Stomach (tissue), 8 donors: ENCODE measurements at regions not wholly inside any gene's neighbourhood (a gene's known extent, or its start where the extent isn't known, plus 50 kb on each side); places are given as distances from the start of the nearest gene placed in this dataset.

ENCODE experiments used
- DNase-seq, 2 donors: peaks; one replicate each; pipeline versions ENCODE4 v3.0.0 to v3.0.0-alpha.2; 2013 to 2019
- H3K27ac ChIP-seq, 5 donors: fragments of 200-600 bp in 4 of 5; sonication (generic) in 4 of 5; one replicate each; pipeline ENCODE4 v1.5.1; 2013 to 2019; ENCODE audit warnings: mild to moderate bottlenecking in 1 of 5, moderate library complexity in 1 of 5
- H3K27me3 ChIP-seq, 3 donors: fragments of 200-600 bp; sonication (generic); one replicate each; pipeline ENCODE4 v1.5.1; 2017 to 2019; ENCODE audit warnings: mixed run types in 1 of 3
- H3K36me3 ChIP-seq, 4 donors: fragments of 200-600 bp; sonication (generic); 1 replicate in 3 of 4; 2 replicates in 1 of 4; pipeline ENCODE4 v1.5.1; 2016 to 2019
- H3K4me1 ChIP-seq, 4 donors: fragments of 200-600 bp; sonication (generic); one replicate each; pipeline ENCODE4 v1.5.1; 2016 to 2019
- H3K4me3 ChIP-seq, 4 donors: fragments of 200-600 bp; sonication (generic) in 3 of 4; one replicate each; pipeline ENCODE4 v1.5.1; 2016 to 2019; ENCODE audit warnings: mild to moderate bottlenecking in 1 of 4
- H3K9me3 ChIP-seq, 4 donors: fragments of 200-600 bp; sonication (generic); one replicate each; pipeline ENCODE4 v1.5.1; 2016 to 2019
- CTCF ChIP-seq, 7 experiments: fragments of 450-650 bp in 4 of 7; fragments of 200-600 bp in 3 of 7; sonication (generic) in 3 of 7; IDR thresholded peaks; one replicate each; pipeline ENCODE4 v1.5.1; 2016 to 2019; ENCODE audit warnings: antibody characterized with exemption in 7 of 7, control low read depth in 2 of 7, mild to moderate bottlenecking in 1 of 7
- EP300 ChIP-seq: sonication (generic); formaldehyde crosslinking; IDR thresholded peaks from one replicate; pipeline ENCODE4 v1.6.1; 2017; ENCODE audit warnings: antibody characterized with exemption
- POLR2A ChIP-seq, 4 donors: fragments of 450-650 bp; IDR thresholded peaks; one replicate each; pipeline ENCODE4 v1.6.1; 2016; ENCODE audit warnings: antibody characterized with exemption in 4 of 4, control low read depth in 2 of 4, mild to moderate bottlenecking in 1 of 4, moderate library complexity in 1 of 4
- POLR2AphosphoS5 ChIP-seq, 3 donors: sonication (generic); formaldehyde crosslinking; IDR thresholded peaks; one replicate each; pipeline ENCODE4 v1.6.1; 2016; ENCODE audit warnings: antibody characterized with exemption in 3 of 3
- WGBS, 5 donors: extraction: QIAGEN DNeasy Blood & Tissue Kit in 3 of 5; methylation state at CpG; one replicate each; pipeline versions ENCODE4 v1.1.5 to v1.1.7; 2013 to 2018; 5-methylcytosine and 5-hydroxymethylcytosine counted together
- intact Hi-C: fragments of 100-400 bp; cut with DNase I; formaldehyde crosslinking; loops from one replicate; pipeline ENCODE4 v1.15.1; 2023; ENCODE audit warnings: low total_unique reads
- donor health status: healthy with polysubstance abuse.
- donor health status: Bipolar disorder and iron deficiency.
- donor health status: healthy.

DNA sequence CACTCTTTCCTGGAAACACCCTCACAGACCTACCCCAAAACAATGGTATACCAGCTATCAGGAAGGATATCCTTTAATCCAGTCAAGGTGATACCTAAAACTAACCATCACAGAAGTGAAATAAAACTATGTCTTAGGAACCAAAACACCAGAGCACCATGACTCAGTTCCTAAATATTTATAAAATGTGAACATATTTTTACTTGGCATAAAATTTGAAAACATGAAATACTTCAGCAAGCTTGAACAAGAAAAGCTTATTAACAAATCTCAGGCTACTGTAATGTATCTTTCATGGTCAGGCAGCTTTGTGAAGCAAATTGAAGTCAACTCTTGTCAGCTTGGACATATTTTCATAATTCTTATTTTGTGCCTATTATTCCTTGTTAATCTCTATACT is 440.8 kb upstream of the CDH20 start:
- H3K4me1 ChIP-seq, result no peaks in the 10 kb centered on the region
- H3K4me3 ChIP-seq, result no peak overlapping the region
- intact Hi-C loops, result no loop called here
- no peaks in the 10 kb centered on the region for H3K27me3 ChIP-seq
- no peaks in the 10 kb centered on the region for H3K9me3 ChIP-seq
- H3K36me3 ChIP-seq, result no peaks in the 10 kb centered on the region
- no peak for DNase-seq
- H3K27ac ChIP-seq, result no peak overlapping the region
- no peak for TF ChIP-seq CTCF (IDR thresholded peaks at IDR 0.05)
- no peak for TF ChIP-seq POLR2A (IDR thresholded peaks at IDR 0.05)
- TF ChIP-seq POLR2AphosphoS5 (IDR thresholded peaks at IDR 0.05), result no peak
- no peak for TF ChIP-seq EP300

- Histone ChIP-seq H3K4me3 (no peak overlapping the region), H3K4me1 (no peaks in the 10 kb centered on the region), H3K9me3 (no peaks in the 10 kb centered on the region), H3K27ac (peak overlapping the region in 1 of 5 donors; percentile 71), H3K36me3 (no peaks in the 10 kb centered on the region), H3K27me3 (no peaks in the 10 kb centered on the region)
- no peak for TF ChIP-seq POLR2A (IDR thresholded peaks at IDR 0.05)
- intact Hi-C loops, result no loop called here
- 50 to 70% (median 62%) methylated on average over 3 of the region's 3 CpGs for WGBS, 5 donors
- peak; percentile 37 to 67 for DNase-seq
Measured at GRCh38 chr18:60892855-60893254, 440.4 kb upstream of the CDH20 start.

DNA sequence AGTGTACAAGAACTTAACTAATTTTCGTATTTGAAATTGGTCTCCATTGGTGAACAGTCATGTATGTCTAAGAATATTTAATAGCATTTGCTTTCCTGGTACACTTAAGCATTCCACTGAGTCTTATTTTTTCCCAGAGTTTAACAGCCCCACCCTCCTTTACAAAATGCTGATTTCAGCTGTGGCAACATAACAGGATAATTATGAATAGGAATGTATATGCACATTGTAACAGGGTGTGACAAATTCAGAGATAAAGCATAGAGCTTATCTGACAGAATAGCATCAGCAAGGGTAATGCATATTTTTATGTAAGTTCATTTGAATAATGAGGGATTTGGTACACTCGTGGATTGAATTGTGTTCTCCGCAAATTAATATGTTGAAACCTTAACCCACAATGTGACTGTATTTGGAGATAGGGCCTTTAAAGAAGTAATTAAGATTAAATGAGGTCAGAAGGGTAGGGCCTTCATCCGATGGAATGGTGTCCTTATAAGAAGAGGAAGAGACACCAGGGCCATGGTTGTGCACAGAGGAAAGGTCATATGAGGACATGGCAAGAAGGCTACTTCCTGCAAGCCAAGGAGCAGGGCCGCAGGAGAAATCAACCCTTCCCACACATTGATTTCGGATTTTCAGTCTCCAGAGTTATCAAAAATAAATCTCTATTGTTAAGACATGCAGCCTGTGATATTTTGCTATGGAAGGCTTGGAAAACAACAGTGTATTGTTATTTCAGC is 439.7 kb upstream of the CDH20 start:
- TF ChIP-seq CTCF (IDR thresholded peaks at IDR 0.05) (no peak), EP300 (no peak), POLR2A (IDR thresholded peaks at IDR 0.05) (no peak), POLR2AphosphoS5 (IDR thresholded peaks at IDR 0.05) (no peak)
- no peak for DNase-seq
- WGBS, 5 donors, result 62 to 73% (median 68%) methylated on average over 6 of the region's 6 CpGs
- Histone ChIP-seq H3K36me3 (no peaks in the 10 kb centered on the region), H3K27me3 (no peaks in the 10 kb centered on the region), H3K9me3 (no peaks in the 10 kb centered on the region), H3K4me1 (no peaks in the 10 kb centered on the region), H3K4me3 (no peak overlapping the region), H3K27ac (peak overlapping the region in 1 of 5 donors; percentile 71)
- intact Hi-C loops, result no loop called here

GRCh38 chr18:60894254-60894945 is 438.8 kb upstream of the CDH20 start:
- H3K27ac ChIP-seq, result peak overlapping the region in 1 of 5 donors; percentile 71
- intact Hi-C loops, result no loop called here
- no peak for DNase-seq
- no peaks in the 10 kb centered on the region for H3K36me3 ChIP-seq
- no peak for TF ChIP-seq CTCF (IDR thresholded peaks at IDR 0.05)
- TF ChIP-seq POLR2AphosphoS5 (IDR thresholded peaks at IDR 0.05), result no peak
- TF ChIP-seq POLR2A (IDR thresholded peaks at IDR 0.05), result no peak
- TF ChIP-seq EP300, result no peak
- no peaks in the 10 kb centered on the region for H3K4me1 ChIP-seq
- WGBS, 5 donors, result 66 to 81% (median 71%) methylated on average over 8 of the region's 8 CpGs
- H3K27me3 ChIP-seq, result no peaks in the 10 kb centered on the region
- H3K9me3 ChIP-seq, result no peaks in the 10 kb centered on the region
- no peak overlapping the region for H3K4me3 ChIP-seq

- Histone ChIP-seq H3K27me3 (no peaks in the 10 kb centered on the region), H3K9me3 (no peaks in the 10 kb centered on the region), H3K4me1 (no peaks in the 10 kb centered on the region), H3K27ac (peak overlapping the region in 1 of 5 donors; percentile 71), H3K36me3 (no peaks in the 10 kb centered on the region), H3K4me3 (no peak overlapping the region)
- no peak for DNase-seq
- WGBS, 5 donors, result 56 to 72% (median 71%) methylated on average over 3 of the region's 3 CpGs
- TF ChIP-seq EP300 (no peak), POLR2AphosphoS5 (IDR thresholded peaks at IDR 0.05) (no peak), POLR2A (IDR thresholded peaks at IDR 0.05) (no peak), CTCF (IDR thresholded peaks at IDR 0.05) (no peak)
- intact Hi-C loops, result no loop called here
Measured at GRCh38 chr18:60895181-60895580, 438.0 kb upstream of the CDH20 start.
